Esophagus squamous epithelium (tissue), 4 donors: ENCODE measurements at regions not wholly inside any gene's neighbourhood (a gene's known extent, or its start where the extent isn't known, plus 50 kb on each side); places are given as distances from the start of the nearest gene placed in this dataset.

Experiments
- CTCF ChIP-seq, 6 experiments: fragments of 450-650 bp in 4 of 6; fragments of 200-600 bp in 2 of 6; sonication (generic) in 2 of 6; IDR thresholded peaks; one replicate each; pipeline ENCODE4 v1.5.1; 2016 to 2019; ENCODE audit warnings: antibody characterized with exemption in 6 of 6, mild to moderate bottlenecking in 4 of 6, moderate library complexity in 4 of 6
- POLR2A ChIP-seq, 4 donors: fragments of 450-650 bp; IDR thresholded peaks; one replicate each; pipeline ENCODE4 v1.6.1; 2017; ENCODE audit warnings: antibody characterized with exemption in 4 of 4, mild to moderate bottlenecking in 4 of 4, moderate library complexity in 3 of 4

GRCh38 chr18:53819174-53819573 lies 405.3 kb downstream of the MBD2 start:
- TF ChIP-seq CTCF (IDR thresholded peaks at IDR 0.05) (no peak), POLR2A (IDR thresholded peaks at IDR 0.05) (no peak)
